GM21381 (cell line): ENCODE measurements at regions not wholly inside any gene's neighbourhood (a gene's known extent, or its start where the extent isn't known, plus 50 kb on each side); places are given as distances from the start of the nearest gene placed in this dataset.
"Not testable (repeated sequence)": the region's sequence is repeated elsewhere in the genome, so short reads cannot be mapped to it uniquely, and the experiment has no call there.

ENCODE experiments used
- ATAC-seq: cut with Tn5 transposase; IDR thresholded peaks from one replicate; pipeline ENCODE4 v1.9.1; 2021; ENCODE audit warnings: mild to moderate bottlenecking, moderate library complexity; ENCODE audit not compliant: unreplicated experiment

- ATAC-seq = no peak
Observed at GRCh38 chr16:59826767-59827166, 1092.7 kb upstream of the GOT2 start.

- not testable (repeated sequence) for ATAC-seq
Observed at GRCh38 chr16:59809488-59809887, 1075.4 kb upstream of the GOT2 start.

GRCh38 chr16:59783191-59783590 is 1049.1 kb upstream of the GOT2 start:
- no peak for ATAC-seq

GRCh38 chr16:59773330-59773729 is 1039.2 kb upstream of the GOT2 start:
- ATAC-seq = no peak

- no peak for ATAC-seq
Observed at GRCh38 chr16:59759296-59759695, 1025.2 kb upstream of the GOT2 start.

- no peak for ATAC-seq
Observed at GRCh38 chr16:59758848-59759247, 1024.7 kb upstream of the GOT2 start.

- ATAC-seq = no peak
Observed at GRCh38 chr16:59754854-59755253, 1020.7 kb upstream of the GOT2 start.

- ATAC-seq = no peak
Observed at GRCh38 chr16:59749662-59750336, 1015.7 kb upstream of the GOT2 start.

- no peak for ATAC-seq
Observed at GRCh38 chr16:59748531-59748930, 1014.4 kb upstream of the GOT2 start.

GRCh38 chr16:59743504-59743903 is 1009.4 kb upstream of the GOT2 start:
- no peak for ATAC-seq

- ATAC-seq = no peak
Observed at GRCh38 chr16:59740858-59741257, 1006.7 kb upstream of the GOT2 start.

- ATAC-seq = no peak
Observed at GRCh38 chr16:59737274-59737673, 1003.2 kb upstream of the GOT2 start.

- ATAC-seq = no peak
Observed at GRCh38 chr16:59733321-59733720, 999.2 kb upstream of the GOT2 start.

- ATAC-seq = no peak
Observed at GRCh38 chr16:59729613-59730012, 995.5 kb upstream of the GOT2 start.

GRCh38 chr16:59719121-59719520 is 985.0 kb upstream of the GOT2 start:
- no peak for ATAC-seq

- no peak for ATAC-seq
Observed at GRCh38 chr16:59707436-59708226, 973.5 kb upstream of the GOT2 start.

GRCh38 chr16:59701963-59702930 is 968.1 kb upstream of the GOT2 start:
- no peak for ATAC-seq

GRCh38 chr16:59699786-59700185 is 965.7 kb upstream of the GOT2 start:
- no peak for ATAC-seq

GRCh38 chr16:59698346-59699020 is 964.4 kb upstream of the GOT2 start:
- no peak for ATAC-seq

- no peak for ATAC-seq
Observed at GRCh38 chr16:59697761-59698160, 963.6 kb upstream of the GOT2 start.

GRCh38 chr16:59697236-59697635 is 963.1 kb upstream of the GOT2 start:
- ATAC-seq = no peak
